ENCODE measurements at regions not wholly inside any gene's neighbourhood (a gene's known extent, or its start where the extent isn't known, plus 50 kb on each side); places are given as distances from the start of the nearest gene placed in this dataset.
"Not testable (repeated sequence)": the region's sequence is repeated elsewhere in the genome, so short reads cannot be mapped to it uniquely, and the experiment has no call there.

DNA sequence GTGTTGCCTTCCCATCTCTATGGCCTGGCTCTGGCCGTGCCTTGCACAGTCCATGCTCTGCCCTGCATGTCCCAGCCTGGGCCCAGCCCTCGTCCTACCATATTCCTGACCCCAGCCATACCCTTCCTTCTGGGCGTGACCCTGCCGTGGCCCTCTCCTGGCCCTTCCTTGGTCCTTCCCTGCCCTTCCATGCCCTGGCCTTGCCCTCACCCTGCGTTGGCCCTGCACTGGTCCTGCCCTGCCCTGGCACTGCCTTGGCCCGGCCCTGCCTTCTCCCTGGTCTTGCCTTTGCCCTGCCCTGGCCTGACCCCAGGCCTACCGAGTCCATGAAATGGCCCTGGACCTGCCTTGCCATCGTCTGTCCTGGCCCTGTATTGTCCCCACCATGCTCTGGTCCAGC, 1561.8 kb downstream of the RPIA start:
- TF ChIP-seq EP300 (IDR thresholded peaks at IDR 0.05), result not testable (repeated sequence)
- TF ChIP-seq, protein P1, sequence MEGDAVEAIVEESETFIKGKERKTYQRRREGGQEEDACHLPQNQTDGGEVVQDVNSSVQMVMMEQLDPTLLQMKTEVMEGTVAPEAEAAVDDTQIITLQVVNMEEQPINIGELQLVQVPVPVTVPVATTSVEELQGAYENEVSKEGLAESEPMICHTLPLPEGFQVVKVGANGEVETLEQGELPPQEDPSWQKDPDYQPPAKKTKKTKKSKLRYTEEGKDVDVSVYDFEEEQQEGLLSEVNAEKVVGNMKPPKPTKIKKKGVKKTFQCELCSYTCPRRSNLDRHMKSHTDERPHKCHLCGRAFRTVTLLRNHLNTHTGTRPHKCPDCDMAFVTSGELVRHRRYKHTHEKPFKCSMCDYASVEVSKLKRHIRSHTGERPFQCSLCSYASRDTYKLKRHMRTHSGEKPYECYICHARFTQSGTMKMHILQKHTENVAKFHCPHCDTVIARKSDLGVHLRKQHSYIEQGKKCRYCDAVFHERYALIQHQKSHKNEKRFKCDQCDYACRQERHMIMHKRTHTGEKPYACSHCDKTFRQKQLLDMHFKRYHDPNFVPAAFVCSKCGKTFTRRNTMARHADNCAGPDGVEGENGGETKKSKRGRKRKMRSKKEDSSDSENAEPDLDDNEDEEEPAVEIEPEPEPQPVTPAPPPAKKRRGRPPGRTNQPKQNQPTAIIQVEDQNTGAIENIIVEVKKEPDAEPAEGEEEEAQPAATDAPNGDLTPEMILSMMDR (IDR thresholded peaks at IDR 0.05), result not testable (repeated sequence)

Measured in suprapubic skin (tissue), 3 donors.